ENCODE measurements at regions not wholly inside any gene's neighbourhood (a gene's known extent, or its start where the extent isn't known, plus 50 kb on each side); places are given as distances from the start of the nearest gene placed in this dataset.

DNA sequence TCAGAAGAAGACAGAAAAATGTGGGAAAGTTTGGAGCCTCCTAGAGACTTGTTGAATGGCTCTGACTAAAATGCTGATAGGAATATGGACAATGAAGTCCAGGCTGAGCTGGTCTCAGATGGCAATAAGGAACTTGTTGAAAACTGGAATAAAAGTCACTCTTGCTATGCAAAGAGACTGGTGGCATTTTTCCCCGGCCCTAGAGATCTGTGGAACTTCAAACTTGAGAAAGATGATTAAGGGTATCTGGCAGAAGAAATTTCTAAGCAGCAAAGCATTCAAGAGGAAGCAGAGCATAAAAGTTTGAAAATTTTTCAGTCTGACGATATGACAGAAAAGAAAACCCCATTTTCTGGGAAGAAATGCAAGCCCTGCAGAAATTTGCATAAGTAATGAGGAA, 159.3 kb downstream of the MREG start:
- no peaks in the 10 kb centered on the region for H3K9me3 Mint-ChIP-seq (ENCODE audit: unreplicated experiment)
- DNase-seq (ENCODE audit: extremely low spot score, unreplicated experiment), result no peak
- no peaks in the 10 kb centered on the region for H3K27me3 Mint-ChIP-seq (ENCODE audit: unreplicated experiment)
- no peaks in the 10 kb centered on the region for H3K36me3 Mint-ChIP-seq (ENCODE audit: unreplicated experiment)
- H3K27ac Mint-ChIP-seq (ENCODE audit: unreplicated experiment), result no peak overlapping the region
- peaks cover 30% of the 10 kb centered on the region for H3K4me1 Mint-ChIP-seq (ENCODE audit: unreplicated experiment)
- TF ChIP-seq, protein P1, sequence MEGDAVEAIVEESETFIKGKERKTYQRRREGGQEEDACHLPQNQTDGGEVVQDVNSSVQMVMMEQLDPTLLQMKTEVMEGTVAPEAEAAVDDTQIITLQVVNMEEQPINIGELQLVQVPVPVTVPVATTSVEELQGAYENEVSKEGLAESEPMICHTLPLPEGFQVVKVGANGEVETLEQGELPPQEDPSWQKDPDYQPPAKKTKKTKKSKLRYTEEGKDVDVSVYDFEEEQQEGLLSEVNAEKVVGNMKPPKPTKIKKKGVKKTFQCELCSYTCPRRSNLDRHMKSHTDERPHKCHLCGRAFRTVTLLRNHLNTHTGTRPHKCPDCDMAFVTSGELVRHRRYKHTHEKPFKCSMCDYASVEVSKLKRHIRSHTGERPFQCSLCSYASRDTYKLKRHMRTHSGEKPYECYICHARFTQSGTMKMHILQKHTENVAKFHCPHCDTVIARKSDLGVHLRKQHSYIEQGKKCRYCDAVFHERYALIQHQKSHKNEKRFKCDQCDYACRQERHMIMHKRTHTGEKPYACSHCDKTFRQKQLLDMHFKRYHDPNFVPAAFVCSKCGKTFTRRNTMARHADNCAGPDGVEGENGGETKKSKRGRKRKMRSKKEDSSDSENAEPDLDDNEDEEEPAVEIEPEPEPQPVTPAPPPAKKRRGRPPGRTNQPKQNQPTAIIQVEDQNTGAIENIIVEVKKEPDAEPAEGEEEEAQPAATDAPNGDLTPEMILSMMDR (IDR thresholded peaks at IDR 0.05), result no peak
- no peak overlapping the region for H3K4me3 Mint-ChIP-seq (ENCODE audit: unreplicated experiment)

DNA sequence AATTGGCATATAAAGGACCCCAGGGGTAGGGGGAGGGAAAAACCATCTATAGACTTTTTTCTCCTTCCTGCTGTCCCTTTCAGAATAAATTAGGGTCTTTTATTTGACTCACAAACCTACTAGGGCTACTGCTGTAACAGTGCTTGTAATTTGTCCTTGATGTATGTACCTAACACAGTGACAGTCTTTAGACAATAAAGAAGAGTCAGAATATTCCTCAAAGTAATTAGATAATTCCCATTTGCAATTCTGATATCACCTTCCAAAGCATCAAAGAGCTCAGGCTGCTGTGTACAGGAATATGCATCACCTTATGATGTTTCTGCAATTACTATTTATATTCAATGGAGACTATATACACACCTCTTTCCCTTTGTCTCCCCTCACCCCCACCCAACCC, 161.7 kb downstream of the MREG start:
- TF ChIP-seq, protein P1 (IDR thresholded peaks at IDR 0.05), result no peak
- H3K9me3 Mint-ChIP-seq (ENCODE audit: unreplicated experiment), result peaks cover 3% of the 10 kb centered on the region
- H3K4me1 Mint-ChIP-seq (ENCODE audit: unreplicated experiment), result peaks cover 44% of the 10 kb centered on the region
- DNase-seq (ENCODE audit: extremely low spot score, unreplicated experiment), result no peak
- no peak overlapping the region for H3K4me3 Mint-ChIP-seq (ENCODE audit: unreplicated experiment)
- peak overlapping the region; percentile 93 for H3K27ac Mint-ChIP-seq (ENCODE audit: unreplicated experiment)
- no peaks in the 10 kb centered on the region for H3K36me3 Mint-ChIP-seq (ENCODE audit: unreplicated experiment)
- no peaks in the 10 kb centered on the region for H3K27me3 Mint-ChIP-seq (ENCODE audit: unreplicated experiment)

DNA sequence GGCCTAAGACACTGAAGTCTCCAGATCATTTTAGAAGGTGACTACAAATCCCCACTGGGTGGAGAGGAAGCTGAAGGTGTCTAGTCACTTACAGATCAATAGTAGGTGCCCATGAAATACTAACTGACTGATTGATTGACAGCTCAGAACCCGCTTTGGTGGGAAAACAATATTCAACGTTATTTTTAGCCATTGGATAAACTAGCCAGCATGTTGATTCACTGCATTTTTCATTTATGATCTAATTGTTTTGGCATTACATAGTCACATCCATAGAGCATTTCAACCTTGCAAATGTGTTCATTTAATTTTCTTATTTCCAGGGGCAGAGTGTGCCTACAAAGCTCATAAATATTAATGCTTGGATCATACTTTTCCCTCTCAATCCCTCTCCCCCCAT, 162.3 kb downstream of the MREG start:
- TF ChIP-seq, protein P1 (IDR thresholded peaks at IDR 0.05), result no peak
- no peak for DNase-seq (ENCODE audit: extremely low spot score, unreplicated experiment)
- Mint-ChIP-seq H3K27me3 (ENCODE audit: unreplicated experiment) (no peaks in the 10 kb centered on the region), H3K27ac (ENCODE audit: unreplicated experiment) (peak overlapping the region; percentile 93), H3K4me3 (ENCODE audit: unreplicated experiment) (no peak overlapping the region), H3K9me3 (ENCODE audit: unreplicated experiment) (peaks cover 3% of the 10 kb centered on the region), H3K36me3 (ENCODE audit: unreplicated experiment) (no peaks in the 10 kb centered on the region), H3K4me1 (ENCODE audit: unreplicated experiment) (peaks cover 47% of the 10 kb centered on the region)

DNA sequence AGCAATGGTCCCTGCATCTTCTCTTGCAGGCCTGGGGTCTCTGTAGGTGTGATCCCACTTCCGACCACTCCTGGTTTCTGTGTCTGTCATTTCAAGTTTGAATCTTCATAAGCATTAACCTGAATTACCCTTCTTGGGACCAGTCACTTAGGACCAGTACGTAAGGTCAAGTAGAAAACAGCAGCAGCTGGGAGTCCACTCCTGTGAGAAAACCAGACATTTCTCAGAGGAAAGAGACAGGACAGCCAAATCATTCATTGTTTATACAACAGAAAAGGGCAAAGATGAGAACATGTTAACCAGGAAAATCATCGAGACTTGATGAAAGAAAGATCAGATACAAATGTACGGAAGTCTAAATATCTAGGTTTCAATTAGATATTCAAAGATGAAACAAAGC, 163.0 kb downstream of the MREG start:
- Mint-ChIP-seq H3K27ac (ENCODE audit: unreplicated experiment) (peak overlapping the region; percentile 93), H3K4me1 (ENCODE audit: unreplicated experiment) (peaks cover 50% of the 10 kb centered on the region), H3K36me3 (ENCODE audit: unreplicated experiment) (no peaks in the 10 kb centered on the region), H3K4me3 (ENCODE audit: unreplicated experiment) (no peak overlapping the region), H3K27me3 (ENCODE audit: unreplicated experiment) (no peaks in the 10 kb centered on the region), H3K9me3 (ENCODE audit: unreplicated experiment) (peaks cover 3% of the 10 kb centered on the region)
- TF ChIP-seq, protein P1 (IDR thresholded peaks at IDR 0.05), result no peak
- DNase-seq (ENCODE audit: extremely low spot score, unreplicated experiment), result no peak

DNA sequence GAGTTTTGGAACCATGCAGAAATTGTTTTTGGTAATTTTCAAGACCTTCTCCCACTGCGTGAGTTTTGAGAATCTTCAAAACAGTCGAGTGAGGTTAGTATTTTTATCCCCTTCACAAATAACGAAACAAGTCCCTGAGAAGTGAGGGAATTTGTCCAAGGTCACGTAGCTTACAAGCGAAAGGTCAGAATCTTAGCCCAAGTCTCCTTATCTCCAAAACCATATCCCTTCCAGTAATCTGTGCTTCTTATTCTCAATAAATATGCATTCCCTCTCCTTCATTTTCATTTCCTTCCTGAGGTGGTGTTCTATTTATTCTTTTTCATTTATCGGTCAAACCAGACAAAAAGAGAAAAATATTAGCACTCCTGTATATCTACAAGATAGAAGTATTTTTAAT, 163.6 kb downstream of the MREG start:
- H3K9me3 Mint-ChIP-seq (ENCODE audit: unreplicated experiment), result peaks cover 3% of the 10 kb centered on the region
- H3K36me3 Mint-ChIP-seq (ENCODE audit: unreplicated experiment), result no peaks in the 10 kb centered on the region
- TF ChIP-seq, protein P1 (IDR thresholded peaks at IDR 0.05), result no peak
- H3K4me1 Mint-ChIP-seq (ENCODE audit: unreplicated experiment), result peaks cover 50% of the 10 kb centered on the region
- no peaks in the 10 kb centered on the region for H3K27me3 Mint-ChIP-seq (ENCODE audit: unreplicated experiment)
- H3K27ac Mint-ChIP-seq (ENCODE audit: unreplicated experiment), result peak overlapping the region; percentile 93
- no peak for DNase-seq (ENCODE audit: extremely low spot score, unreplicated experiment)
- no peak overlapping the region for H3K4me3 Mint-ChIP-seq (ENCODE audit: unreplicated experiment)
